ENCODE measurements at regions not wholly inside any gene's neighbourhood (a gene's known extent, or its start where the extent isn't known, plus 50 kb on each side); places are given as distances from the start of the nearest gene placed in this dataset.
A peak's percentile ranks its signal among the peaks of the same experiment; 100 is the strongest.

DNA sequence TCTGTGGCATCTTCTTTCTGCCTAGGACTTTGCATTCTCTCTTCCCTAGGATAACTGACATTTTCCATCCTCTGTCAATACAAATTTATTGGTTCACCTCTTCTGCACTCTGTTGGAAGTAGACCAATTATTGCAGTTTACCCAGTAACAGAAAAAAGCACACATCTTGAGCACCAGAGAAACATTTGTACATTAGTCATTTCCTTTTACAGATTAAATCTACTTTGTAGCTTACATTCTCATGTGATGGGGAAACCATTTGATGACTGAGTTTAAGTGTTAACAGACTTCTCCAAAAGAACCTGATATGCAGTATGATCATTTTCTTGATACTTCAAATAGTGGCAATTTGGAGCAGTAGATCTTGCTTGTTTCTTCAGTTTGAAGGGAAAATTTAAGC, 1098.8 kb downstream of the DTWD2 start:
- DNase-seq (ENCODE audit: extremely low spot score, insufficient read length, low read depth) (no peak), FAIRE-seq (no peak)

DNA sequence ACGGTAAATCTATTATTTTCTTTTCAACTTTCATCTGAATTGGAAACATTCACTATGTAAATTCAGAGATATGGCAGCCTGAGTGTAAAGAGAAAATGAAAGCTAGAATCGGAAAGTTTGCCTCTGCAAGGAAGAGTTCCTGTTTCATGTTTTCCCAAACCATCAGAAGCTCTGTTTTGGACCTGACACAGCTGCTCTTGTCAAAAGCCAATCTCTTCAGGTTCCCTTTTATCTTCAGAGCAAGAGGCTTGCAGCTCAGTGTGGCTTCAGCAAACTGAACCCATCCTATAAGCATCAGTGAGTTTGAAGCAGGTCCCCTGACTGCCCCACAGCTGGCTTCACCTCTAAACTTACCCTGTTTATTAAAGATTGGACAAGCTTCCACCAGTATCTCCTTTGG, 1099.7 kb downstream of the DTWD2 start:
- peak; percentile 54 for FAIRE-seq
- no peak for DNase-seq (ENCODE audit: extremely low spot score, insufficient read length, low read depth)

DNA sequence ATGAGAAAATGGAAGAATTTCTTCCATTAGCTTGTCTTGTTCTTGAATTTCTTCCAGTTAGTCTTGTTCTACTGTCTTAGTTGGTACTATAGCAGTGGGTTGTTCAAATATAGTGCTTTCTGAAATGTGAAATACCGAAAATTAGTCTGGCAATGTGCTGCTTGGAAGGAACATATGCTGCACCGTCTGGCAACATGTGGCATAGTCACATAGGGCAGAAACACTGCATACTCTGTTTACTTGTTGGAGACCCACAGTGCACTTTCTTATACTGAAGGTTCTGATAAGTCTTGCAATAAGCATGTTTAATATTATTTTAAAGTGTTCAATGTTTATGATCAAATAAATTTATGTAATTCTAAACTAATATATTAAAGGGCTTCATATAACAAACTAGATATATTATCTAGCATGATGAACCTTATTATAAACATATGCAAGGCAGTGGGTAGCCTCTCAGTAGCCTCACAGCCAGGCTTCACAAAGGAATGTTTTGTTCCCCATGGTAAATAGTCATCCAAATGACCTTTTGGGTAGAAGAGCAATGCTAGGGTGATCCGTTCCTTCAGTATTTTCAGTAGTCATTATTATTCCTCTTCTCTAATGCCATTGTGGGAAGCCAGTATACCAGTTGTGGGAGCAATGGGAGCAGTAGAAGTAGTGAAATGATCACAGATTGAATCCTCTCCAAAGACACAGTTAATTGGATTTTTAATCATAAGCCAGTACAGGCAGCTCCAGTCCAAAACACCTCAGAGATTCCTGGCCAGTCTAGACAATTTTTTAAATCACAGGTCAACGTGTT, 1106.7 kb downstream of the DTWD2 start:
- DNase-seq (ENCODE audit: extremely low spot score, insufficient read length, low read depth) (no peak), FAIRE-seq (no peak)

DNA sequence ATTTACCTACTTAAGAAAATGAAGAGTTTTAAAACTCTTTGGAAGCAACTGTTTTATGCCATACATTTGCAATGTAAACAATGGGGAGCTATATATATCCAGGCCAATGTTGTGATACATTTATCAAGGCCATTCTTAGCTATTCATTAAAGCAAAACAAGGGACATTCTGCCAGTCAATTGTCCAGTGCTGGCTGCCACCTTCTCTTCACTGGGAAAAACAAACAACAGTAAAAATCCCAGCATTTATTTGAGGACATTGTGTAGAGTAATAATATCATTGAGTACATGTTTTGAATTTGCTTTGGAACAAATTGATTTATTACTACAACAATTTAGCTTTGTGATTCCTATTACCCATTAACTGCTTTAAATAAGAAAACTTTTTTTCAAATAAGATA, 1107.4 kb downstream of the DTWD2 start:
- FAIRE-seq (no peak), DNase-seq (ENCODE audit: extremely low spot score, insufficient read length, low read depth) (no peak)

DNA sequence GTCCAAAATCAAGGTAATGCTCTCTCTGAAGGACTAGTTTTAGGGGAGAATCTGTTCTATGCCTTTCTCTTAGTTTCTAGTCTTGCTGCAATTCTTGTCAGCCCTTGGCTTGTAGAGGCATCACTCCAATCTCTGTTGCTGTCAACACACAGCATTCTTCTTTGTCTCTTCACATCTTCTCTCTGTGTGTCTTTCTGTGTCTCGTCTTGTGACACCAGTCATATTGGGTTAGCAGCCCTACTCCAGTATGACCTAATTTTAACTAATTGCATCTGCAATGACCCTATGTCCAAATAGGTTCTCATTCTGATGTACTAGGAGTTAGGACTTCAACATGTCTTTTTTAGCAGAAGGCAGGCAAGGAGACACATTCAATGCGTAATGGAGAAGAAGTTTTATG, 1110.6 kb downstream of the DTWD2 start:
- FAIRE-seq (no peak), DNase-seq (ENCODE audit: extremely low spot score, insufficient read length, low read depth) (no peak)

DNA sequence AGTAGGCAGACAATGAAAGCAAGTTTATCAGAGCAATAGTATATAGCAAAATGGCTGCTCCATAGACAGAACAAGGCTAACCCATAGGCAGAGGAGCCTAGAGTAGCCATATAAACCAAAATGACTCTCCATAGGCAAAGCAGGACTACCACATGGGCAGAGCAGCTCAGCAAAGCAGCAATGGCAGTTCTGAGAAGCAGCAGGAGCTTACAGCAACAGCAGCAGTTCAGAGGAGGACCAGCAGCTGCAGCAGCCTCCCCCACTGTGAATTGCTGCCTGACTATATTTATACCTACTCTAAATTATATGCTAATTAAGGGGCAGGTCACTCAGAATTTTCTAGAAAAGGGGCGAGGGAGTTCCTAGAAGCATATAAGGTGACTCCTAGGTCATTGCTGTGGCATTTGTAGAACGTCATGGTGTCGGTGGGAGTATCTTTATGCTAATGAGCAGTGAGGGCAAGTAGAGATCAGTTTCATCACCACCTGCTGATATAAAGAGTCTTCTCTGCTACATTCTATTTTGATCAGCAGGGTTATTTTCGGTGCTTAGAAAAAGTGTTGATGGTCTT, 1115.5 kb downstream of the DTWD2 start:
- FAIRE-seq (no peak), DNase-seq (ENCODE audit: extremely low spot score, insufficient read length, low read depth) (no peak)

DNA sequence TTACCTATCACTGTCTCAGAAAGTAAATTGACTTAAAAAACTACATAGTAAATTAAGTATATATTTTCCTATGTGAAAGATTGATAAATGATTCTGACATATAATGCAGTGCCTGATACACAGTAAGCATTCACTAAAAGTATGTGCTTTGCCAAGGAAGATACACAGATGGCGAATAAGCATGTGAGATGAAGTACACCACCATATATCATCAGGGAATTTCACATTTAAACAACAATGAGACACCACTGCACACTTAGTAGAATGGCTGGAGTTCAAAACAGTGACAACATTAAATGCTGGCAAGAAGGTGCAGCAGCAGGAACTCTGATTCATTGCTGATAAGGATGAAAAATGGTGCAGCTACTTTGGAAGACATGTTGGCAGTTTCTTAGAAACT, 1118.8 kb downstream of the DTWD2 start:
- no peak for DNase-seq (ENCODE audit: extremely low spot score, insufficient read length, low read depth)
- no peak for FAIRE-seq

DNA sequence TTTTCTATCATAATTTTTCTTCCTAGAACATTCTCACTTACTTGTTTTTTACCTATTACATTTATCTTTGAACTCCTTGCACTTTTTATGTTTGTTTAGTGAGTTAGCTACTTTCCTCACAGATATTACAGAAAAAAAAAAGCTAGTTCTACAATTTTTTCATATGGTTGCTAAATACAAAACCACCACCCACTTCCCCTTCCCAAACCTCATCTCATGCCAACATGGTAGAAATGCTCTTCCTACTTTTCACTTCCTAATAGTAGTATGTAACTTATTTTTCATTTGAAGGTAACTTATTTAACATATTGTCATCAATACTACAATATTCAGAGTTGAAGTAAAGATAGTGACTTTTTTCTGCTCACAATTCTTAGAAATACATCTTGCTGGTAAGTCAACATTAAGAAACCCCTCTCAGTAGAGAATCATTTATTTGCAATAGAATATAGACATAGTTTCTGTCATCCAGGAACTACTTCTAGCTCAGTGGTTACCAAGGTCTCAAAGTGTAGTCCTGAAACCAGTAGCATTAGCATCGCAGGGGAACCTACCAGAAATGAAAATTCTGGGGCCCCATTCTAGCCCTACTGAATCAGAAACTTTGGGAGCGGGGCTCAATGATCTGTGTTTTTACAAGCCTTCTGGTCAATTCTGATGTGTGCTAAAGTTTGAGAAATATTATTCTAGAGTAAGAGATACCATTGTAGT, 1124.6 kb downstream of the DTWD2 start:
- DNase-seq (ENCODE audit: extremely low spot score, insufficient read length, low read depth) (no peak), FAIRE-seq (no peak)

DNA sequence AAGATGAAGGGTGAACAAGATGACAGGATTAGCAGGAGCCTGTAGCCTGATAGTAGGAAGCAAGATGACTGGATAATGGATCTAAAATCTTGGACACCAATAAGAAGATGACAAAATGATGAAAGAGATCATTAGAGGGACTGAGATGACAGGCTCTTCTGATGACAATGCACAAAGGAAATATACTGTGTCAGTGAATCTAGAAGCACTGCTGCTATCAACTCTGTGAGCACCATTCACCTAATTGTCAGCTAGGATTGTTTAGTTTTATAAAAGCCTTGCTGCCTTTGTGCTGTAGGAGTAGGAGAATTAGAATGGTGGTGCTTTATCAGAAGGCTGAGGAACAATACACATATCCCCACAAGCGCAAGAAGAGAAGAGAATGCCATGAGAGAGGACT, 1127.8 kb downstream of the DTWD2 start:
- no peak for DNase-seq (ENCODE audit: extremely low spot score, insufficient read length, low read depth)
- no peak for FAIRE-seq

DNA sequence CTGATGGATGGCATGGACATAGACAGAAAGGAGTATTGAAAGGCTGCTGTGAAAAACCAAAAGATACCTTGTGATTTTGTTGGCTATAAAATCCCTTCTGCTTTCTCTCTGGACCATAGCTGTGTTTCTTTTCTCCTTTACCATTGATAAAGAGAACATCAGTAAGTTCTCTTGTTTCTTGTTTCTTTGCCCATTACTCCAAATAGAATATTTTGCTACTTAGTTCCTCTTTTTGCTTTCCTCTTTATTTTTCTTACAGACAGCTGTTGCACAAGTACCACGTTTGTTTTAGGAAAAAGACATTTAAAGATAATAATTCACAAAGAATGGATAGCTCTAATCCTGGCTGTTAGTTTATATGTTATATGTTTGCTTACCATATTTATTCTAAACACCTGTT, 1129.2 kb downstream of the DTWD2 start:
- FAIRE-seq (no peak), DNase-seq (ENCODE audit: extremely low spot score, insufficient read length, low read depth) (no peak)

DNA sequence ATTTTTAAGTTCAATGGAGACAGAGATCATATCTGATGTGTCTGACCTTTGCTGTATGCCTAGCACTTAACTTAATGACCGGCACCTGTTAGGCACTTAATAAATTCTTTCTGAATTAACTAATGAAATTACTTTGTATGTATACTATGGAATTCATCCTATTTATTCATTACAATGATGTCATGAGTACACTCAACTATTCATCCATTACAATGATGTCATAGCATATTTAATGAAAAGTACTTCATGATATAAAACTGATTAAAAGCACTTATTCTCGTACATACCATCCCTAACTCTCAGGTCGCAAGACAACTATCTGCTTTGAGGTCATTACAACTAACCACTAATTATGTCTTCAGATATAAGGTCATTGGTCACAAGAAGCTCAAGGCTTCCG, 1131.6 kb downstream of the DTWD2 start:
- no peak for DNase-seq (ENCODE audit: extremely low spot score, insufficient read length, low read depth)
- FAIRE-seq: no peak

DNA sequence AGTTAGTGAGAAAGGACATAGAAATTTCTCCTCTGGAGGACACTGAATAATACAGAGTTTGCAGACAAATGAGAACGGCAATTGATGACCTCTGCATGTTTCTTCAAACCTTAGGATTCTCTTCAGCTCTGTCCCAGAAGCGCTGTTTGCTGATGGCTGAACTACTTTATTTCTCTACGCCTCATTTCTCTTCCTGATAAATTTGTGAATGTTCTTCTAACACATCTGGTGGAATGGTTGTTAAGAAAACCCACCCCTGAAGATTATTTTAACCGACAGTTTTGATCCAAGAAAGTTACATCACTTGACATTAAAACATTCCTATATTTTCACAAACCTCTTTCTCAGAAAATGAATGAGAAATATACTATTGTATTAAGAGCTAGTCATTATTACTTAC, 1150.6 kb downstream of the DTWD2 start:
- DNase-seq (ENCODE audit: extremely low spot score, insufficient read length, low read depth) (no peak), FAIRE-seq (no peak)

DNA sequence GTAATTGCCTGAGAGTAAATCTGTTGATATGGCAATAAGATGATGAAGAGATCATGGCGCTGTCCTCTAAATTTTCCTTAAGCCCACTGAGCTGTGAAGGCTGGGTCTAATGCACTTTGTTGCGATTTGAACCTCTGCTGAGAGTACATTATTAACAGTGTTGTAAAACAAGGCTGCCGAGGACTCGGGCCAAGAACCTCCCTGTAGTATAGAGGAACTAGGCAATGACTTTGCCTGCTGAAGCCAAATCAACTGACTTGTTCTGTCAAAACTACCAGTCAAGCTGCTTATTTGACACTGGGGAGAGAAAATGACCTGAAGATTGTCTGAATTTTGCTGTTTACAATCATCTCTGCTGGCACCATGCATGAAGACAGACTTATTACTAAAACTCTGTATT, 1154.7 kb downstream of the DTWD2 start:
- DNase-seq (ENCODE audit: extremely low spot score, insufficient read length, low read depth): no peak
- no peak for FAIRE-seq

DNA sequence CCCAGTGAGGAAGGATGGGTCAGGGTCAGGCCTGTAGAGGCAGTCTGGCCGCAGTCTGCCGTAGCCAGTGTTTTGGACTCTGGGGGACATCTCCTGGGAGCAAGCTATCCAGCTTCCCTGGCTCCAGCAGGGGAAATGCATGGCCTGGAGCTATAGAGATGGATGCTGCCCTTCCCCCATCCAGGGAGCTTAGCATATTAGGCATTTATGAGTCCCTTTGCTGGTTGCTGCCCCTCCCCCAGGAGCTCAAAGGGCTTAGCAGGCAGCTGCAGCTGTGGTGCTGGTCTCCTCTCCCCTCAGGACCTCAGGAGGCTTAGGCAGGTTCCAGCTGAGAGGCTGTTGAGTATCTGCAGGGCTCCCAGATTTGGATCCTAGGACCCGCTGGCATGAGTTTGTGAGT, 1158.7 kb downstream of the DTWD2 start:
- no peak for FAIRE-seq

DNA sequence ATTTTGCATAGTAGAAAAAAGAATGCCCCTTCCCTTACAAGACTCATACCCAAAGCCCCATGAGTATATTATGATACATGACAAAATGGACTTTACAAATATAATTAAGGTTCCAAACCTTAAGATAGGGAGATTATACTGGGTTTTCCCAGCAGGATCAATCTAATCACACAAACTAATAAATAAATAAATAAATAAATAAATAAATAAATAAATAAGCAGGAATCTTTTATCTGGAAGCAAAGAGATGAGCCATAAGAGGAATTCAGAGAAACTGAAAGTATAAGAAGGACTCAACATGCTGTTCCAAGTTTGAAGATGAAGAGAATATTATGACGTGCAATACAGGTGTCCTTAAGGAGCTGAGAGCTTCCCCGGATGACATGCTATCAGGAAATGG, 1174.5 kb downstream of the DTWD2 start:
- no peak for FAIRE-seq
- no peak for DNase-seq (ENCODE audit: extremely low spot score, insufficient read length, low read depth)

More for the DNA sequence above, 1158.7 kb downstream of the DTWD2 start:
- DNase-seq (ENCODE audit: extremely low spot score, insufficient read length, low read depth): no peak

DNA sequence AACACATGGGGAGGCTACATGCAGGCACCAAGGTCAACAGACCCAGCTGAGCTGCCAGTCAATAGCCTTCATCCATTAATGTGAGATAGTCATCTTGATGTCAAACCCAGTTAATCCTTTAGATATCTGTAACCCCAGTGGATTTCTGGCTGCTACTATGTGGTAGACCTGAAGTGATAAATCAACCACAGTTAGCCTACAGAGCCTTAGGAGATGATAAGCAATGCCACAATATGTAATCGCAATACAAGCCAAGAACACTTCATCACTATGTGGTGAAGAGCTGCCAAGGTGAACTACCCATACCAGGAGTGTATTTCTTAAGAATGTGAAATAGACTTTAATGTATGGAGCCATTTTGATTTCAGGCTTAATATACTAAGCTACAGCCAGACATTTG, 1175.5 kb downstream of the DTWD2 start:
- FAIRE-seq (no peak), DNase-seq (ENCODE audit: extremely low spot score, insufficient read length, low read depth) (no peak)

DNA sequence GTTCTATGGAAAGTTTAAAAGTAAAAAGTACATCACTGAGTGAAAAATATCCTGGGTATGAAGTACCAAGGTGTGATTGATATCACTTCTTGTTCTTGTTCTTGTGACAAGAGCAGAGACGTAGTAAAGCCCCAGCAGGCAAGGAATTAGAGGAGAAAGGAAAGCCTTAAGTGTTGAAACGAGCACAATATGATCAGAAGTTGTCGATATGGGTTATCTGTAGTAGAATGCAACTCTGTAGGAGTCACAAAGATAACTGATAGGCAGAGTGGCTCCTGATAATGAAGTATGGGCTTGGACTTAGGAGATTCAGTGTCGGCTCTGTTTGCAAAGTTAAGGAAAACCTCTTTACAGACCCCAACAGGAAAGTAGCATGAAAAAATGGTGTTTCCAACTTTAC, 1179.1 kb downstream of the DTWD2 start:
- DNase-seq (ENCODE audit: extremely low spot score, insufficient read length, low read depth): no peak
- no peak for FAIRE-seq

DNA sequence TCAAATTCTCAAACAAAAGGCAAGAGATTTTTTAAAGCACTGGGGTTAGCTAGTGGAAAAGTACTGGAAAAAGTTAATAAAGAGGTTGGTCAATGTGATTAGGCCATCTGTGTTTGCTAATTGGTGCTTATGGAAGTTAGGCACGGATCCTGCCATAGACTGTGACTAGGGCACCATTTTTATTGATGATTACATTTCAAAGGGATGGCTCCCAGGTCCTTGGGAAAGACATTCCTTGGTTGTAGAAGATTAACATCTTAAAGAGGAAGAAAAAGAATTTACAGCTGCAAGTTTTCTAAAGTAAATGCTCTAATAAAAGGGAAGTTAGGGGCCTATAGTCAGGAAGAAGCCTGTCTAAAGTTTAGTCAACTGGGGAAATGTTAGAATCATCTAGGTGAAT, 1183.3 kb downstream of the DTWD2 start:
- DNase-seq (ENCODE audit: extremely low spot score, insufficient read length, low read depth) (no peak), FAIRE-seq (no peak)

DNA sequence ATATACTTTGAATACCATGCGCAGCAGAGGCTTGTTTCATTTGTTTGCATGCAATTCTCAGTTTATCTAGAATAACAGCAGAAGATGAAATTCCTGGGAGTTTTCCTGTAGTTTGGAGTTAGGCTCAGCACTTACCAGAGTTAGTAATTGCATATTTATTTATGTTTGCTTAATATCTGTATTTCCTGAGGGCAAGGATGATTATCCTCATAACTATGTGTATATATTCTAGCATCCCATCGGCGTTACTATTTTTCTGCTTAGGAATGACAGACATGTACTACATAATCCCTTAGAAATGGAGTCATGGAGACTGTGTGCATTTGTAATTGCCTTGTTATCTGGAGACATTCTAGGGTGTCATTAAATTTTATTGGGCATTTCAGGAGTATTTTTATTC, 1184.8 kb downstream of the DTWD2 start:
- DNase-seq (ENCODE audit: extremely low spot score, insufficient read length, low read depth): no peak
- FAIRE-seq: no peak

DNA sequence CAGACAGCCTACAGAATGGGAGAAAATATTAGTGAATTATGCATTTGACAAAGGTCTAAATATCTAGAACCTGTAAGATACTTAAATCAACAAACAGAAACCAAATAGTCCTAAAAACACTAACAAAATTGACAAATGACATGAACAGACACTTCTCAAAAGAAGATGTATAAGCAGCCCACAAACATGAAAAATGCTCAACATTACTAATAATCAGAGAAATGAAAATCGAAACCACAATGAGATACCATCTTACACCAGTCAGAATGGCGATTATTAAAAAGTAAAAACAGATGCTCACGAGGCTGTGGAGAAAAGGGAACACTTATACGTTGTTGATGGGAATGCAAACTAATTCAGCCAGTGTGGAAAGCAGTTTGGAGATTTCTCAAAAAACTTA, 1186.8 kb downstream of the DTWD2 start:
- no peak for DNase-seq (ENCODE audit: extremely low spot score, insufficient read length, low read depth)
- peak; percentile 47 for FAIRE-seq

DNA sequence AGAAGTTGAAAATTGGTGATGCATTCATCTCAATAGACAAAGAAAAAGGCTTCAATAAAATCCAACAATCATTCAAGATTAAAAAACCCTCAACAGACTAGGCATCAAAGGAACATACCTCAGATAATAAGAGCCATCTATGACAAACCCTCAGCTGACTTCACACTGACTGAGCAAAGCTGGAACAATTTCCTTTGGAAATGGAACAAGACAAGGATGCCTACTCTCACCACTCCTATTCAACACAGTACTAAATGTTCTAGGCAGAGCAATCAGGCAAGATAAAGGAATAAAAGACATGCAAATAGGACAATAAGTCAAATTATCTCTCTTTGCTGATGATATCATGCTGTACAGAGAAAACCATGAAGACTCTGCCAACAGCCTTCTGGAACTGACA, 1188.1 kb downstream of the DTWD2 start:
- DNase-seq (ENCODE audit: extremely low spot score, insufficient read length, low read depth) (no peak), FAIRE-seq (no peak)

Data from GM18507 (cell line).